ENCODE measurements at regions not wholly inside any gene's neighbourhood (a gene's known extent, or its start where the extent isn't known, plus 50 kb on each side); places are given as distances from the start of the nearest gene placed in this dataset.

DNA sequence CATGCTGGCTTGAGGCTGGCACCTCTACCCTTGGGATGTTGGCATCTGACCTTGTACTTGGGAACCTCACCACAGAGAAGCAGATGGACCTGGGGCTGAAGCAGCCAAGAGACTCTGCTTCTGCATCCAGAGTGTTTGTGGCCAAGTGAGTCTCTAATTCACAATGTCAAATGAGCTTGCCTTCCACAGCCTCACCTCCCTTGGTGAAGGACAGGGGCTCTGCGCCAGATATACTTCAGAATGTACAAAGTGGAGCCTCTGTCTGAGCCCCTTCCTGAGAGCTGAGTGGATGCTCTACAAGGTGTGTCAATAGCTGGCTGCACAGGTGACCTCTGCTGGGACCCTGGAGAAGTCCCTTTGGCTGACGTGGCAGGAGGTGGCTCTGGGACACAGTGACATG is 508.9 kb downstream of the CDH26 start:
- no peaks in the 10 kb centered on the region for H3K27me3 Mint-ChIP-seq
- no peak for DNase-seq (ENCODE audit: low spot score in 2 of 2)
- no peaks in the 10 kb centered on the region for H3K36me3 Mint-ChIP-seq
- no peak overlapping the region for H3K27ac Mint-ChIP-seq
- no peak for ATAC-seq (ENCODE audit: low read depth)
- no peak overlapping the region for H3K4me3 Mint-ChIP-seq
- H3K4me1 Mint-ChIP-seq = no peaks in the 10 kb centered on the region
- peaks cover 1% of the 10 kb centered on the region for H3K9me3 Mint-ChIP-seq

DNA sequence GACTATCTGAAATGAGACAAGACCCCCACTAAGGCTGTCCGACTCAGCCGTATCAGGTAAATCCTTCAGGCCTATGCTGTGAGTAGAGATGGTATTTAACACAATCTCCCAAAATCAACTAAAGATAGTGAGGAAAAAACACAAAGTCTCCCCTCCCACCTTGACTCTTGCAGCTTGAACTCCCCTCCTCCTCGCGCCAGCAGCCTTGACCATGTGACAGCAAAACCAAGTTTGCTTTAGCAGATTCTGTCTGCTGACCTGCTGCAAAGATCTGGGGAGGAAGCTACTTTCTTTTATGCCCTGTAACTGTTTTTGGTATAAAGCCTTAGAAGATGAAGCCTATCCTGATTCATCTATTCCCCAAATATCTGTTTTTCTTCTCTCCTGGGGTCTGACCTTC is 509.5 kb downstream of the CDH26 start:
- Mint-ChIP-seq H3K9me3 (no peaks in the 10 kb centered on the region), H3K4me3 (no peak overlapping the region), H3K36me3 (no peaks in the 10 kb centered on the region), H3K27ac (no peak overlapping the region), H3K27me3 (no peaks in the 10 kb centered on the region), H3K4me1 (no peaks in the 10 kb centered on the region)
- no peak for DNase-seq (ENCODE audit: low spot score in 2 of 2)
- ATAC-seq (ENCODE audit: low read depth) = no peak

DNA sequence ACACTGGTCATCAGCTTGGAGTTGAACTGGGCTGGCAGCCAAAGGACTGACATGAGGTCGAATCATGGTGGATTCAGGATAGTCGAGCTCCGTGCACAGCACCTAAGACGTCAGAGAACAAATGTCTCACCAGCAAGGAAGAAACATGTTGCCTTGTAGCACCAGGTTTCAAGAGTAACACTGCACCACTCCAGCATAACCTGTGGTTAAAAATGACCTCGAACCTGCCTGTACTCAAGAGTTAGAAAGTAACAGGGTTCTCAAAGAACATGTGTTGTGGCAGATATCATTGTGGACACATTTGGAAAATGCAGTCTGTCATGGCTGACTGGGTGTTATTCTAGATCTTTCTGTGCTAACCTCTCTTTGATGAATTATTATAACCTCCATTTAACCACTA is 511.6 kb downstream of the CDH26 start:
- DNase-seq (ENCODE audit: low spot score in 2 of 2) (no peak), ATAC-seq (ENCODE audit: low read depth) (no peak)
- Mint-ChIP-seq H3K9me3 (no peaks in the 10 kb centered on the region), H3K4me3 (no peak overlapping the region), H3K27ac (no peak overlapping the region), H3K4me1 (no peaks in the 10 kb centered on the region), H3K27me3 (no peaks in the 10 kb centered on the region), H3K36me3 (no peaks in the 10 kb centered on the region)

DNA sequence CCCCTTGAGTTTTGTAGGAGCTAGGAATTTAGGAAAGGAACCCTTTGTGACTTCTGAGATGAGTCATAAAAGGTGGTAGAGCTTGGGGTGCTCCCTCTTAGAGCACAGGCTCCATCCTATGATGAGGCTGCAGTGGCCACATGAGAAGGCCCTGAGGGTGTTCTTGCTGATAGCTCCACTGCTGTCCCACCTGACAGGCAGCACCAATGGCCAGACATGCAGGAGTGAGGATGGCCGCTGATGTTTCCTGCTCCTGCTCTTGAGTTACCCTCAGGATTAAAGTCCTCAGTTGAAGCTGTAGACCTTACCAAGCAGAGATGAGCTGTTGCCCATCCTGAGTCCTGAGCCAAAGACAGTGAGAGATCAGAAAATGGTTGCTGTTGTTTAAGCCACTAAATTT is 512.1 kb downstream of the CDH26 start:
- no peak overlapping the region for H3K4me3 Mint-ChIP-seq
- no peaks in the 10 kb centered on the region for H3K36me3 Mint-ChIP-seq
- H3K27ac Mint-ChIP-seq = no peak overlapping the region
- H3K9me3 Mint-ChIP-seq = no peaks in the 10 kb centered on the region
- no peaks in the 10 kb centered on the region for H3K4me1 Mint-ChIP-seq
- no peak for ATAC-seq (ENCODE audit: low read depth)
- H3K27me3 Mint-ChIP-seq = no peaks in the 10 kb centered on the region
- no peak for DNase-seq (ENCODE audit: low spot score in 2 of 2)

DNA sequence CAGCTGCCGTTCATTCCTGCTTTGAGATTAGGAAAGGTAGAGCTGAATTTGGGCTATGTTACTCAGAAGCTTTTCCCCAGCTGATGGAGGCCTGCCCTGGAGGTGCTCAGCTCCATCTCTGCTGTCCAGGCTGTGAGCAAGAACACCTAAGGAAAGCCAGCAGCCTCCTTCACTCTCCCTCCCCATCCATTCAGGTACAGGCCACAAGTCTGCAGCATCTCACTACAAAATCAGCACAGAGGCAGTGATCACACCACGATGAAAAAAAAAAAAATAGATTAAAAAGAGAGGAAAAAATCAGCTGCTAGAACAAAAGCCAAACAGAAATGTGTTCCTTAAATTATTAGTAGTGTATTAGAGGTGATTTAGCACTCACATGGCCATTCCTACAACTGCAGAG is 515.0 kb downstream of the CDH26 start:
- no peak overlapping the region for H3K27ac Mint-ChIP-seq
- H3K27me3 Mint-ChIP-seq = no peaks in the 10 kb centered on the region
- peaks cover 2% of the 10 kb centered on the region for H3K9me3 Mint-ChIP-seq
- H3K4me1 Mint-ChIP-seq = no peaks in the 10 kb centered on the region
- H3K36me3 Mint-ChIP-seq = no peaks in the 10 kb centered on the region
- ATAC-seq (ENCODE audit: low read depth) = no peak
- no peak for DNase-seq (ENCODE audit: low spot score in 2 of 2)
- no peak overlapping the region for H3K4me3 Mint-ChIP-seq

DNA sequence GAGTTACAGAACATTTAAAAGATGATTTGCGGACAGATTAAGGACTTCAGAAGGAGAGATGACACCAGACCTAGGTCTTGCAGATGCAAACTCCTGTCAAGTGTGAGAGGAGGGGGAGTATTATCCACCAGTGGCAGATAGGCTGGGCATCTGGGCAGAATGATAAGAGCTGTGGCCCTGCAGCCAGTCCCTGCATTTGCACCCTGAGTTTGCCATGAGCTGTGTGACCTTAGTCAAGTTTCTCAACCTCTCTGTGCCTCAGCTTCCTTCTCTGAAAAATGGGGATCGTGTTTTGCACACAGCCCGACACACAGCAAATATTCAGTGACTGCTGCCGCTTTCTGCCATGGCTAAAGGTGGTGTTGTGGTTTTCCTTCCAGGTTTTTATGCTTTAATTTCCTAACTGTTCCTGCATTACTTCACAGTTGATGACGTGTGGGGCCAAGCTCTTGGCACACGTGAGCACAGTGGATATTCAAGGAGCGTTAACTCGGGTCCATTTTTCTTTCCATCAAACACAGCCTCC is 516.2 kb downstream of the CDH26 start:
- Mint-ChIP-seq H3K27ac (no peak overlapping the region), H3K9me3 (peaks cover 2% of the 10 kb centered on the region), H3K4me1 (no peaks in the 10 kb centered on the region), H3K4me3 (no peak overlapping the region), H3K27me3 (no peaks in the 10 kb centered on the region), H3K36me3 (no peaks in the 10 kb centered on the region)
- no peak for ATAC-seq (ENCODE audit: low read depth)
- DNase-seq (ENCODE audit: low spot score in 2 of 2) = no peak

DNA sequence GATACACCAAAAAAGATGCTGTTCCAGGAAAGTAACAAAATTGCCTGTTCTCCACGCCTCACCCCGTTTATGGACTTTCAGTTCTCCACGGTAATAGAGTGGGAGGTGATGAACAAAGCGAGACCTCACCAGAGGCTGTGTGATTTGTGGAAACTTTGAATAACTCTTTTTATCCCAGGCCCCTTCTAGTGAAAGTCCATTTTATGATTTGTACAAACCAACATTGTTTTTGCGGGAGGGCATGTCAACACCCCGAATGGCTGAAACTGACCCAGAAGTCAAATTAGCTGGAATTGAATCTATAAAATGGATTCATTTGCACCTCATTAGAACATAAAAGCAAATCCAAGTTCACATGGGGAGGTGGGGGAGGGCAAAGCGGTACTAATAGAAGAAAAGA is 517.8 kb downstream of the CDH26 start:
- H3K27ac Mint-ChIP-seq = no peak overlapping the region
- H3K36me3 Mint-ChIP-seq = no peaks in the 10 kb centered on the region
- peaks cover 2% of the 10 kb centered on the region for H3K9me3 Mint-ChIP-seq
- DNase-seq (ENCODE audit: low spot score in 2 of 2) (no peak), ATAC-seq (ENCODE audit: low read depth) (no peak)
- H3K4me3 Mint-ChIP-seq = no peak overlapping the region
- no peaks in the 10 kb centered on the region for H3K27me3 Mint-ChIP-seq
- no peaks in the 10 kb centered on the region for H3K4me1 Mint-ChIP-seq

DNA sequence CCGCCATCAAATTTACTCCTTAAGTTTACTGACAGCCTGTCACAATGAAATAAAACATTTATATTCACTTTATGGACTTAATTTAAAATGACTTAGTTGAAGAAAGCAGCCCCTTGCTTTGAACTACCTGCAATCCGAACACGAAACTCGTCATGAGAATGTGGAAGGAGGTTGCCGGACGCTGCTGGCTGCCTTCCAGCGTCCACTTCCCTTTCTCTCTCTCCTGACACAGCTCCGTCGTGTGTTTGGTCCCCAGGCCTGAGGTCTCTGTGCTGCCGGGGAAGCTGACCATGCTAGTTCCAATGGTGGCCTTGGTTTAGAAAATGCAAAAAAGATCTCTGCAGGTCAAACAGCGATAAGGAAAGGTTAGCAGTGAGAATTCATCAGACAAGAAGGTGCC is 519.7 kb downstream of the CDH26 start:
- Mint-ChIP-seq H3K27ac (no peak overlapping the region), H3K4me3 (no peak overlapping the region), H3K4me1 (no peaks in the 10 kb centered on the region), H3K36me3 (no peaks in the 10 kb centered on the region), H3K27me3 (no peaks in the 10 kb centered on the region), H3K9me3 (peaks cover 2% of the 10 kb centered on the region)
- ATAC-seq (ENCODE audit: low read depth) = no peak
- no peak for DNase-seq (ENCODE audit: low spot score in 2 of 2)

DNA sequence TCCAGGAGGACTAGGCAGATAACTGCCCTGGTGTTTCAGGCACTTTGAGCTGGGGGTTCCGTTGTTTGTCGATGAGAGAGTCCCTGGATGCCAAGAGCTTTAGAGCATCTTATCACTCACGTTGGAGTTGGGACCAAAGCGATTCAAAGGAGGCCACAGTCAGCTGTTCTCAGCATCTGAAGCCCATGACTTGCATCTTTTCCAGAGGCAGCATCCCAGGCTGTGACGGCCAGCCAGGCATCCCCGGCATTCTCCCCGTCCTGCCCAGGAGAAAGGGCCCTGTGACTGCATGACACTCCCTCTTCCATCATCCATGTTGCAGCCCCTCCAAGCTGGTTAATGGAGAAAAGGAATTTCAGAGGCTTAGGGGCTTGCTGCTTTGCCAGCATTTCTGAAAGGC is 520.3 kb downstream of the CDH26 start:
- H3K4me3 Mint-ChIP-seq = no peak overlapping the region

DNA sequence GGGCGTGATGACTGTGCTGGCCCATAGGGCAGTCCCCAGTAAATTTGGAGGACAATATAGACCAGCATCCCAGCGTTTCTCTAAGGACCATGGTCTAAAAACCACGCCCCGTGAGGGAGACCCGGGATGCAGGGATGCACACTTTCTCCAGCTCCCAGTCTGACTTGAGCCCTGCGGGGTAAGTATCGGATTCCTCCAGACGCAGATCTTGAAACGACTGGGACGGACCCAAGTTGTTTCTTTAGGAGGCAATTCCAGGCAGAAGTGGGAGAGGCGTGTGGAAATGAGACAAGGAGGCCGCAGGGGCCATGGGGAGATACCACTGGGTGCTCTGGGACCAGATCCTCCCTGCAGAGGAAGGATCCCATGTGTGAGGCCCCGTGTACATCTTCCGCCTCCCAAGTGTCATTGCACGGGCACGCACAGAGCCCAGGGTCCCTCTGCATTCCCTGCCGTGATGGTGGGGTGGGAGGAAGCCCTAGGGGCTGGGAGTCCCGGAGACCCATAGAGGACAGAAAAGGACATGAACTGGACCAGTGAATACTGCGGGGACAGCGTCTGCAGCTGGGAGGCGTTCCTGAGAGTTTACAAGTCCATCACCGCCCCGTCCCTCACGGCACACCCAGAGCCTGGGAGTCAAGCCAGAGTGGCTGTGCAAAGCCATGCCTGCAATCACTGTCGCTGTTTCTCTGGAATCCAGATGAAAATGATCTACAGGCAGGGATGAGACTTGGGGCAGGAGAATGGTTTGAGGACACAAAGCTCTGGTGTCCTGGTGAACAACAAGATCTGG is 522.9 kb downstream of the CDH26 start:
- Mint-ChIP-seq H3K4me1 (no peaks in the 10 kb centered on the region), H3K36me3 (no peaks in the 10 kb centered on the region), H3K4me3 (no peak overlapping the region), H3K27me3 (peaks cover 3% of the 10 kb centered on the region), H3K27ac (no peak overlapping the region), H3K9me3 (peaks cover 2% of the 10 kb centered on the region)
- ATAC-seq (ENCODE audit: low read depth) (no peak), DNase-seq (ENCODE audit: low spot score in 2 of 2) (no peak)

More for the DNA sequence above, 520.3 kb downstream of the CDH26 start:
- no peak overlapping the region for H3K27ac Mint-ChIP-seq
- no peaks in the 10 kb centered on the region for H3K4me1 Mint-ChIP-seq
- H3K36me3 Mint-ChIP-seq = no peaks in the 10 kb centered on the region
- H3K9me3 Mint-ChIP-seq = peaks cover 2% of the 10 kb centered on the region
- H3K27me3 Mint-ChIP-seq = no peaks in the 10 kb centered on the region
- ATAC-seq (ENCODE audit: low read depth) (no peak), DNase-seq (ENCODE audit: low spot score in 2 of 2) (no peak)

DNA sequence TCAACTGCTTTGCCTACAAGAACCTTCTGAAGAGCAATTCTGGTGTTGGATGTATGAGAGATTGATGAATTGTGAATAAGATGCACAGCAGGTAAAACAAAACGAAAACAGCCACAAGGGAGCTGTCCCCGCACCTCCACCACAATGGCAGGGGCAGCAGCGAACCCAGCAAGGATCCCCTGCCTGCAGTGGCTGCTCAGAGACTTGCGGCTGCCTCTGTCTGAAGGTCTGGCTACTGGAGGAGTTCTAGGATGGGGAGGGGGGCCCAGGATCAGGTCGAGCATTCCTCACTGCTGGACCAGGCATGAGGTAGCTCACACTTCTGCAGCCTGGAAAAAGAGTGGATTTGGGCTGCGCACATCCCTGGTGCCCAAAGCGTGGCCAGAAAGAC is 523.5 kb downstream of the CDH26 start:
- no peak overlapping the region for H3K27ac Mint-ChIP-seq
- no peaks in the 10 kb centered on the region for H3K4me1 Mint-ChIP-seq
- H3K4me3 Mint-ChIP-seq = no peak overlapping the region
- H3K27me3 Mint-ChIP-seq = peaks cover 3% of the 10 kb centered on the region
- no peaks in the 10 kb centered on the region for H3K36me3 Mint-ChIP-seq
- H3K9me3 Mint-ChIP-seq = no peaks in the 10 kb centered on the region
- ATAC-seq (ENCODE audit: low read depth) (no peak), DNase-seq (ENCODE audit: low spot score in 2 of 2) (no peak)

DNA sequence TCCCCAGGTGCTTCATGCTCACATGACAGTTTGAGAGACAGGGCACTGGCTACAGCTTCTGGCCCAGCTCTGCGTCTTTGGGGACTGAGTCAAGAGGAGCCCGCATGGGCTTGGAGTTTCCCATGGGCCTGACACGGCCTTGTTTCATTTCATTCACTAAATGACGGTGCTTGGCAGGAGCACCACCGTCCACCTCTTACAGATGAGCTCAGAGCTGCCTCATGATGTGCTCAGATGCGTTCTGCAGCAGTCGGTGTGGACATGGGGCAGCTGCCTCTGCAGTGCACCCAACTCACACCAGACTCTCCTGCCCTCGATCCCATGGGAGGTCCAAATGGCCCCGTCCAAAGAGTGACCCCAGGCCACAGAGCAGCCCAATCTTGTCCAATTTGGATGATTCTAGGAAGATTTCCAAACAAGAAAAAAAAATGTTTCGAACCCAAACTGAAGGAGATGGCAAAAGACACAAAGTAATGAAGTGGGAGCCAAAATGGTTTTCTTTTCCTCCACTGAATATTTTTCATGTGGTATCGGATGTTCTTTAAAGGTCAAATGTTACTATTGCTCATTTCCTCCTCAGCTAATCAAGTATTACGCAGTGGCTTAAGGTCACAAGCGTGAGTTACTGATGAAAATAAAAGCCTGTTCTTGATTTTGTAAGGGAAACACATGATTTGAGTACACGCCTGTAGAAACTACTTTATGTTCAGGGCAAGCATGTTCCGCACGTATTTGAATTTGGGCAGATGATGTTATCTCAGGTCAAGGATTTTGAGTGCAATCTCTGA is 524.2 kb downstream of the CDH26 start:
- H3K27ac Mint-ChIP-seq = no peak overlapping the region
- H3K36me3 Mint-ChIP-seq = no peaks in the 10 kb centered on the region
- H3K4me3 Mint-ChIP-seq = no peak overlapping the region
- ATAC-seq (ENCODE audit: low read depth) = no peak
- DNase-seq (ENCODE audit: low spot score in 2 of 2) = no peak
- no peaks in the 10 kb centered on the region for H3K4me1 Mint-ChIP-seq
- no peaks in the 10 kb centered on the region for H3K9me3 Mint-ChIP-seq
- H3K27me3 Mint-ChIP-seq = peaks cover 3% of the 10 kb centered on the region

DNA sequence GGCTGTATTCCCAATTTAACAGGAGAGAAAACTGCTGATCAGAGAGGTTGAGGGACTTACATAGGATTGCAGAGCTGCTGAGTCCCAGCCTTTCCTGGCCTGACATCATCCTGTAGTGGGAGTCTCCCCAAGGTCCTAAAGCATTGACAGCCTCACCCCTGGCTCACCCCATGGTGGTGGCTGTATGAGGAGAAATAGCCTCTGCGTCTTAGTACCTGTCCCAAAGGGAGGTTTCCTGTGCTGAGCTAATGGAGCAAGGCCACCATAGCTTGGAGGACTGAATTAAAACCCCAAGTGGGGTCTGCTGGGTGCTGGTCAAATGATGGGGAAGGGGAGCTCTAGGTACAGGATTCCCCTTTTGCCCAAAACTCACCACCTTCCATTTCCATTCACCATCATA is 525.1 kb downstream of the CDH26 start:
- ATAC-seq (ENCODE audit: low read depth) (no peak), DNase-seq (ENCODE audit: low spot score in 2 of 2) (no peak)
- H3K36me3 Mint-ChIP-seq = no peaks in the 10 kb centered on the region
- H3K27ac Mint-ChIP-seq = no peak overlapping the region
- no peaks in the 10 kb centered on the region for H3K4me1 Mint-ChIP-seq
- H3K27me3 Mint-ChIP-seq = peaks cover 3% of the 10 kb centered on the region
- no peaks in the 10 kb centered on the region for H3K9me3 Mint-ChIP-seq
- no peak overlapping the region for H3K4me3 Mint-ChIP-seq

DNA sequence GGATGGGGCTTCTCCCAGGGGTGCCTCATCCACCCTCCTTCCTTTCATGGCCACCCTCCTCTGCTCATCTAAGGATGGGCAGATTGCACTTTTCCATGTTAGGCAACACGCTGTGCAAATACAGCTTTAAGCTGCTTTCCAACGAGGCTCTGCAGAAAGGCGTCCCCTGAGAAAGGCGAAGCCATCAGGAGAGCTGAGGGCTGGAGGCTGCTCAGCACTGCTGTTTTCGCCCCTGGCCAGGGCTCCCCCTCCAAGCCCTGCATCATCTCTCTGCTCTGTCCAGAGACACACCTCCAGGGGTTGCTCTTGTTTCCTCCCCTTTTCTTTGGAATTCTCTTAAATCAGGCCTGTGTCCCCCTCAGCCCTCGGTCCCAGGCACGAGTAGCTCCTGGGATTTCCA is 526.1 kb downstream of the CDH26 start:
- ATAC-seq (ENCODE audit: low read depth) (no peak), DNase-seq (ENCODE audit: low spot score in 2 of 2) (no peak)
- H3K36me3 Mint-ChIP-seq = no peaks in the 10 kb centered on the region
- no peaks in the 10 kb centered on the region for H3K4me1 Mint-ChIP-seq
- no peak overlapping the region for H3K27ac Mint-ChIP-seq
- H3K4me3 Mint-ChIP-seq = no peak overlapping the region
- H3K9me3 Mint-ChIP-seq = no peaks in the 10 kb centered on the region
- H3K27me3 Mint-ChIP-seq = peaks cover 3% of the 10 kb centered on the region
